Kidney capillary endothelial cell (primary cell): ENCODE measurements at regions not wholly inside any gene's neighbourhood (a gene's known extent, or its start where the extent isn't known, plus 50 kb on each side); places are given as distances from the start of the nearest gene placed in this dataset.
A peak's percentile ranks its signal among the peaks of the same experiment; 100 is the strongest.

Experiments used
- DNase-seq: peaks from one replicate; pipeline ENCODE4 v3.0.0-alpha.2; 2018; ENCODE audit warnings: low spot score

DNA sequence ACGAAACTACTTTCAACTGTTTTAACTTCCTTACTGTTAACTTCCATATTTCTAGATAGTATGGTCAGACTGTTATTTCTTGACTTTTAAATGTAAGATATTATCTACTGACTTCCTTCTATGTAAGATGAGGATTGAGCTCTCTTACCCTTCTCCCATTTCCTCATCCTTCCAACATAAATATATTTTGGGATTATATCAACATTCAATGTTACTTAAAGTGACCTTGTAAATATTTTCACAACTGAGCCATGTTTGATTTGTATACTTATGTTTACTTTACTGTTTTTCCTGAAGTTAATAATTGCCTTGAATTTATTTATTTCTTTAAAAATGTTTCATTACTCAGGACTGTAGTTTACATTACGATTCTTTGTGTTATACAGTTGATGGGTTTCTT is 148.7 kb downstream of the ZIC5 start:
- no peak for DNase-seq

DNA sequence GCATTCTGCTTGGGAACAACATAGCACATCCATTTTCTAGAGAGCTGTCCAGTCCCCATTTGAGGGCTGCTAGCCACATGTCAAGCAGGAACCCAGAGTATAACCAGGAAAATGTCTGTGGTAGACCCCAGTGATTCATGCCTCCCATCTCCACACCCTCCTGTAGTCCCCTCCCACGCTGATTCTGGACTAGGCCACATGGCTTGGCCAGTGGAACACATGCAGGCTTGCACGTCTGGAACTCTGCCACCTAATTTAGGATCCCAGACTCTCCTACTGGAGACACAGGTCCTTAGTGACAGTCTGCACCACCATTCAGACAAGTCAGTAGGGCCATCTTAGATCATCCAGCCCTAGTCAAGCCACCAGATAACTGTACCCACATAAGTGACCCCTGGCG is 149.8 kb downstream of the ZIC5 start:
- DNase-seq: no peak

DNA sequence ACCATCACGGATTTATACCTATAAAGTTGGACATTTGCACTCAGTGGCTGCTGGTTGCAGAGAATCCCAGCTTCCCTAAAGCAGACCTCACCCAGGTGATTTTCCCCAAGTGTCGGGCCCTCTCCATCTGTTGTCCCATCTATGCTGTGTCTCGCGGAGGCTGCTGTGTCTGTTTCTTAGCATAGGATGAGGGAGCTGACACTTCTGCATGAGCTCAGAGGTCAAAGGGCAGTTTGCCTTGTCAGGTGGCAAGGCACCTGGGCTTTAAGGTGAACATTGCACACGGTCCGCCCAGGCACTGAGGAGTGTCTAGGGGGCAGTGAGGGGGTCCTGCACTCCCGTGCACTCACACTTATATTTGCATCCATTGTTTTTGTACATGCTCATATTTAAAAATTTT is 151.6 kb downstream of the ZIC5 start:
- no peak for DNase-seq

DNA sequence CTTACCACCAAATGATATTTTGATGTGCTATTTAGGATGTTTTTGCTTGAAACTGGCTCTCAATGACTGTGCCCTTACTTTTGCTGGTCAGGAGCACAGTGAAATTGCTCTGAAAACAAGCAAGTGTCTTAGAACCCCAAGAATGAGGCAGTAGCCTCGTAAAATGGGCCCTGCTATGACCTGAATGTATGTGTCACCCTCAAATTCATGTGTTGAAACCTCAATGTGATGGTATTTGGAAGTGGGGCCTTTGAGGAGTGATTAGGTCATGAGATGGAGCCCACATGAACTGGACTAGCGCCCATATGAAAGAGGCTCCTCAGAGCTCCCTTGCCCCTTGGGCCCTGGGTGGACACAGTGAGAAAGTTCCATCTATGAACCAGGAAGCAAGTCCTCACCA is 155.2 kb downstream of the ZIC5 start:
- no peak for DNase-seq

DNA sequence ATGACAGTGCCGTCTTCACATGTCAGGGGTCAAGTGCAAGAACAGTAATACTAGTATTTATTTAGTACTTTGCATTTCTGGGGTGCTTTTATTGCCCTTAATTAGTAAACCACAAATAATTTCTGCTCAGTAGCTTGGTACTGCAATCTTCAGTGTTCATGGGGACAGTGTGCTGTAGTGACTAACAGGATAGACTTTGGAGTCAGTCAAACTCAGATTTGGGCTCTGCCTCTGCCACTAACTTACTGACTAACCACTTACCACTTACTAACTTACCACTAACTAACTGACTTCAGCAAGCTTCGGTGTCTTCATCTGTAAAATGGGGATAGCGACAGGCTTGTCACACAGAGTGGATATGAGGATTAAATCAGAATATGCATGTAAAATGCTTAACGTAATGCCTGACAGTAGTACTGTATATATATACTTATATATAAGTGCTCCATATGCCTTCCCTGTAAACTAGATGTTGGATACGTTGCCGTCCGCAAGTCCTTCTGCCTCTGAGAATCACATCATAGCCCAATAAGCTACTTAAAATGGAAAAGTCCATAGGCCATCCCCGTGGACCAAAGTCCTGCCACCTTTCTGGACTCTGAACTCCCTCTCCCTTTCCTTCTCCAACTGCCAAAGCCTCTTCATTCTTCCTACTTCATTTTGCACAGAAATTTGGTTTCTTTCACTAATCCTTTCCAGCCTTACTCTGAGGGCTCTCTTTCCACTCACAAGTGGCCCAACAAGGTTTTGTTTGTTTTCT is 158.1 kb downstream of the ZIC5 start:
- DNase-seq: no peak

DNA sequence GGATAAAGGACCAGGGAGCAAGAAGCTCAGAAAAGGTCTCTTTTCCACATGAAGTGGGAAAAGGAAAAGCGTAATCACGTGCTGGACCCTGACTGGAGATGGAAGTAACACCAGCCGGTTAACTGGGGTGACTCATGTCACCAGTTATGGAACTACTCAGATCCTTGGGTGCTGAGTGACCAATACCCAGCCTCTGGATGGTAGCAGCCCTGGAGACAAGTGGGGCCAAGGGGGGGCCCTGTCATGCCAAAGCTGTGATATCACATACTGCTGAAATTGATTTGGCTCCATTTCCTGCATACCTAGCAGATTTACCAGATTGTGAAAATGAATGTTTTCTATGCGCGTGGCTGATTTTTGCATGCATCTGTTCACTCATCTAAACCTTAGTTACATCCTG is 158.9 kb downstream of the ZIC5 start:
- no peak for DNase-seq

DNA sequence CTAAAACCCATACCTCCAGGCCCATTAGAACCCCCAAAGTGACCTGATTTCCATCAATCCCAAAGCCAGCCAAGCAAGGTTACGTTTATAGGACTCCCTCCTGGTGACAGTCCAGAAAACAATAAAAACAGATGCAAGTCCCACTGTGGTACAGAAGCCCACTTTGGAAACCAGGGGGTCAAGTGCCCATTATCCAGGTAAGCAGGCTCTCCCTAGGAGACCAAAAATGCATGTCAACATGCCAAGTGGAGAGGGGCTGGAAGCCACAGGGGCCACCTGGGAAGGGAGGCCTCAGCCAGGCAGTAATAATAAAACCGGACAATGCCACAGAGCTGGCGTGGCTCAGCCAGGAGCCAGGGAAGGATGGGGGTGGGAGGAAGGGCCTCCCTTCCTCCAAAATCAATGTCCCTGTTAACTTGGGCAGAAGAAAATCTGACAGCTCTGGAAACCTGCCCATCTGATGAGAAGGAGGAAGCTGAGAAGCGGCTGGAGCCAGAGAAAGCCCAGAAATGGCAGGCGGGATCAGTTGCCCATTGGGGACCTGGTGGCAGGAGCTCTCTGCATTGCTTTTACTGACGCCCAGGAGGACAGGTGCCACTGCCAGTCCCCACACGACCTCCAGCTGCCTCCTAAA is 160.4 kb downstream of the ZIC5 start:
- no peak for DNase-seq

DNA sequence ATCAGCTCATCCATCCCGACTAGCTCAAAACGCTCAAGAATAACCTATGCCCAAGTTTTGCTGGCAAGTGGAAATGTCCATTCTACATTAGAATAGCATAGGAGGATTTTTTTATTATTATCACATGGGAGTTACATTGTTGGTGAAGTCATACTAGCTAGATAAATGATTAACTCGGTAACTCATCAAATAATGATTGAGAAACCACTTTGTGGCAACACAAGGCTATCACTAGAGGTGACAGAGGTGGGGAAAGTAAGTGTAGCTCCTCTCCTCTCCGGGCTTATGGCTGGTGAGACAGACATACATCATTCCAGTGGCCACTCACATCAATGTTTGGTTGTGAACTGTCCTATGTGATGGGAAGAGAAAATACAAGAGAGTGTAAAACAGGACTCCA is 161.6 kb downstream of the ZIC5 start:
- no peak for DNase-seq

DNA sequence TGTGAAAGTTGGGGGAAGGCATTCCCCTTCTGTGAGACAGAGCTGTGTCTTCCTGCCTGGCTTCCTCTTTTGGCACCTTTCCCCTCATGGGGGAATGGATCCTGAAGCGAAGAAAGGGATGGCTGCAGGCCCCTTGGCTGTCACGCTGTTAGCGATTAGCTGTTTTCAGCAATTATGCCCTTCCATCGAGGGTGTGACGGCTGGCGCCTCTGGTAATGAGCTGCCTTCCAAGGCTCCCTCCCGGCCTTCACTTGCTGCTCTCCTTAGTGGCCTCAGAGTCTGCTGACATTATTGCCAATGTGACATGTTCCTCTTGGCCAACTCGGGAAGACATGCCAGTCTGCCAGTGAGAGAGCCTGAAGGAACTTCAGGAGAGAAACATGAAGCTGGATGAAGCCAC is 162.1 kb downstream of the ZIC5 start:
- DNase-seq: no peak

DNA sequence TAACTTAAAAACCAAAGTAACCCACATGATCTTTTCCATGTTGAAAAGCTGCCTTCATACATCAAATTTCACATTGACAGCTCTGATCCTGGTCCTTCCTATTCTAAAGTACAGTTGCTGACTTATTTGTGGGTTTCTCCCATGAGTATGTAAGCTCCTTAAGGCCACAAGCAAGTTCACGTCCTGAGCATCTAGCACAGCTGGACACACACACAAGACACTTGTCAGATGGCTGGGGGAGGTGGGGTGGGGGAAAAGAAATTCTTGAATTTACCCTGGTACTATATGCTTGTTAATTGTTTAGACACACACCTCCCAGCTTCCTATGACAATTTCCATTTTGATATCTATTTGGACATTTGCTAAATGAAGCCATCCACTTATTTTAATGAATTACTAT is 162.8 kb downstream of the ZIC5 start:
- DNase-seq: no peak

DNA sequence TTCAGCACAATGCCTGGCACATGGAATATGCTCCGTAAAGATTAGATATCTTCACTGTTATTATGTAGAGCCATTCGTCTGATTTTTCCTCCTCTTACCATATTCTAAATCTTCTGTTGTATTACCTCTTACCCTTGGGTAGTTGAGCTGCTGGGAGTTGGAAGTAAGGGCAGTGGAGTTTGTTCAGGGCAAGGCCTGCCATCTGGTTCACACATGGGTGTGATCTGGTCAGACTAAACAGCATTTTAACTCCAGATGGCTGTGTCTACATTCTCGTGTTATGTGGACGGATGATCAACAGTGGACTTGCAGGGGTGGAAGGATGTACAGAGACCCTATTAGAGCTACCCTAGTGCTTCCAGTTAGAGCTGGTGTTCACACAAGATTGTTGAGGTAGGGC is 164.9 kb downstream of the ZIC5 start:
- DNase-seq: no peak

DNA sequence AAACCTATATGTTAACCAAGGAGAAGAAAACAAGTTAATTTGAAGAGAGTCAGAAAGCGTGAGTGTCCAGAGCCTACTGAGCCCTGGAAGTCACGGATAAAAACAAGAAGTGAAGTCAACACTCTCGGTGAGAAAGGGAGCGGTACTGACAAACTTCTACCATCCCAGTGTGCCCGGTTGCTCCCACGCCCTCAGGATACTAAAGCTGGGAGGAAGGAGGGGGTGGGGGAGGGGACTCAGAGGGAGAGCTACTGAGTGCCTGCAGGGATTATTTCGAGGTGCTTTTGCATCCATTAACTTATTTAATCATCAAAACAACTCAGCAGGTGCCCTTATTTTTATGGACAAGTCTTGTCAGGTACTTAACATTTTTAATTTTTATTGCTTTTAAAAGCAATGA is 166.2 kb downstream of the ZIC5 start:
- DNase-seq: no peak

DNA sequence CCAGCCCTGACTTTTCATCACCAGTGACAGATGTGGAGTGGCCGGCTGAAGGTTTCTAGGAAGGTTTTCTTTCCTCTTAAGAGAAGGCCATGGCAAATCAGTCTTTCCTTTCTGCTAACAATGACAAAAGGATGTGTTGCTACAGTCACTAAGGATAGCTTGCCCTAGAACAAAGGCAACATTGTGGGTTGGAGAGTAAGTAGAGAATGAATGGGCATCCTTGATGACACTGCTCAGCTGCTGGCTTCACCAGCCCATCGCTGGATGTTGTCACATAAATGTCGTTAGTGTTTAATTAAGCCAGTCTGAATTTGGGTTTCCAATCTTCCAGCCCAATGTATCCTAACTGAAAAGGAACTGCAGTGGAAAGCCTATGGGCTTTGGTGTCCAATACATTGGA is 168.4 kb downstream of the ZIC5 start:
- no peak for DNase-seq

DNA sequence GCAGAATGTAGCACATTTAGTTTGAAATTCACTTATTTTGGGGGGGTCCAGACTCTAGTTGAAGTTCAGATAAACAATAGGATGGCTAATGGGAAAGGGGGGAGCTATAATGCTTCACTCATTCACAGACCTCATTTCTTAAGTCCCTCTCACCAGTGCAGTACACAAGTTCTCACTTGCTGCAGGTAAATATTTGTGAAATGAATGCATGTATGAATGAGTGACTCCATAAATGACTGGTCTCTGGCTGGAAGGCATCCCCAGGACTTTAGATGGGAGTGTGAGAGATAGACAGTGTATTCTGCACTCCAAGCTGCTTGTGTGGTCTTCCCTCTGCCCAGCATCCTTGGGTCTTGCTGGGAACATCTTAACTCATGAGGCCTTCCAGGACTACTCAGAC is 169.2 kb downstream of the ZIC5 start:
- no peak for DNase-seq

DNA sequence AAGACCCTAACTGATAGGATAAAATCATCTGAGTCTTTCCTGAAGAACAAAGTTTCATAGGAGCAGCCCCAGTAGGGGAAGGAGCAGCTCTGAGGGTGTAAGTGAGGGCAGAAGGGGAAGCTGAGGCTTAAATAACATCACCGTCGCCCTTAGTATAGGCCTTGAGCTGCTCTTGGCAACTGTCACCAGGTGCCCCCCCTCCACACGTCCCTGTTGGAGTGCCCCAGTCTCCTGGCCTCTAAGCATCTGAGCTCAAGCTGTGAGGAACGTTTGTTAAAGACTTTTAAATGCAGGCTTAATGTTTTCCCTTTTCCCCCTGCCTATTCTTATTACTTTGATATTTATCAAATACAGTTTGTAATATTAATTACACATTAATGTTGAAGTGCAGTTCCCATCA is 170.6 kb downstream of the ZIC5 start:
- DNase-seq: no peak

DNA sequence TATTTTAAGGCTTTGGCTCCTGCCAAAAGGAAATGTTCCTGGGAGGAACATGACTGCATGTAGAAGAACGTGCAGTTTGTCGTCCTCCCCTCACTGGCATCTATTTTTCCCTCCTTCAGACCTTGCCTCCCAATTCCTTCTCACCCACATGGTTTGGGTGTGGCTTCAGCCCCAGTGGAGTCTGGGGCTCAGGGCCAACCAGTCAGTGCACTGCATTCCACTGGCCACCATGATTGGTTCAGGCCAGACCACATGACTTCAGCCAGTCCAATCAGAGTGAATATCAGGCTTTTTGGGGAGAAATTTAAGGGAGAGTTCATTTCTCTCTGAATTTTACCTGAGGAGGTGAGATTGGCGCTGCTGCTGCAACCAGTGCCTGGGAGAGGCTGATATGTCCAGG is 171.6 kb downstream of the ZIC5 start:
- no peak for DNase-seq

DNA sequence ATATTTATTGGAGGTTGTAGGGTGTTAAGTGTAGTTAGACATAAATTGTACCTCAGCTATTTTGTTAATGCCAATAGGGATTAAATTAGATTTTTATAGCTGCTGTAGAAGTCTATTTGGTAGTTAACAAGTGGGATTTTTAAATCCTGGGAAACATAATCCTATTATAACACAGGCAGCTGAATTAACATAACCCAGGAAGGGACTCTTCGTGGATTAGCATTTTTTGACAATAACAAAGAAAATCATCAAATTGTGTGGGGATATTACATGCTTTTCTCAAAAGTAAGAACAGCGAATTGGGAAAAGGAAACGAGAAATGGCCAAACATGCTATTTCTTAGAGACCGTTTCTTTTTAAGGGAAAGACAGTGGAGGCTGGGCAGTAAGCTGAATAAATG is 172.8 kb downstream of the ZIC5 start:
- no peak for DNase-seq

DNA sequence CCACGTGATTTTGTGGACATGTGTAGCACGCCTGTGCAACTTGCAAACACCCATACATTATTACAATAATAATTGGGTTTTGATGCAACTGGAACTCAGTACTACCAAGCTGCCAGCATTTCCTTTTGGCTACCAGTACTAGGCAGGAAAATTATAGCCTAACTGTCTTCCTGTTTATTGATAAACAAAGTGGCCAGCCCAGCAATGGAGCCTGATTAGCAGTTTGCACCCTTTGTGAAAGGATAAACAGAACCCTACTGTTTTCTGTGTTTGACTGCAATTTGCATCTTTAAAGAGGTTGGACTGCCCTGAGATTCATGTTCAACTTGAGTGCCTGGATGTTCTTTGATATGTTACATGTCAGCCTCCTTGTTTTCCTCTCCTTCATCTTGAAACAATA is 173.9 kb downstream of the ZIC5 start:
- no peak for DNase-seq

DNA sequence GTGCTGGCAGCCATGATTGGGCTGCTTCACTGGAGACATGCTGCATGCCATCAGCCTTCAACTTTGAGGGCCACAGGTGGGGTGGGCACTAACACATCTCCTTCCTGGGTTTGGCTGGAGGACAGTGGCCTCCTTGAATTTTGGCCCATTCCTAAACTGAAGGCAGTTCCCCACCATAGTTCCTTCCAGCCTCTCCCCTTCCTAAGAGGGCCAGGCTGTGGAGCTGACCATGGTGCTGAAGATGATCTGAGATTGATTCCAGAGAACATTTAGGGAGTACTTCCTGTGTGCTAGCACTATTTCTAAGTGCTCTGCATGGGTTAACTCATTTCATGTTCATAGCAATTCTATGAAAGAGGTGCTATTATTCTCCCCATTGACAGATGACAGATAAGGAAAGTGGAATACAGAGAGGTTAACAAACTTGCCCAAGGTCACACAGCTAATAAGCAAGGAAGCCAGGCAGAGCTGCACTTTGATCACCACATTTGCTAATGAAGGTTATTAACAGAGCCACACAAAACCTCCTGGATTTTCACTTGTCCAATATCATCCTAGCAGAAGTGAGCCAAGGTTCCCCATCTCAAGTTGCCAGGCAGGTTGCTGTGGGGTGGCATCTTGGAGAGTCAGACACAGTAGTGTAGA is 175.3 kb downstream of the ZIC5 start:
- DNase-seq: peak; percentile 17

DNA sequence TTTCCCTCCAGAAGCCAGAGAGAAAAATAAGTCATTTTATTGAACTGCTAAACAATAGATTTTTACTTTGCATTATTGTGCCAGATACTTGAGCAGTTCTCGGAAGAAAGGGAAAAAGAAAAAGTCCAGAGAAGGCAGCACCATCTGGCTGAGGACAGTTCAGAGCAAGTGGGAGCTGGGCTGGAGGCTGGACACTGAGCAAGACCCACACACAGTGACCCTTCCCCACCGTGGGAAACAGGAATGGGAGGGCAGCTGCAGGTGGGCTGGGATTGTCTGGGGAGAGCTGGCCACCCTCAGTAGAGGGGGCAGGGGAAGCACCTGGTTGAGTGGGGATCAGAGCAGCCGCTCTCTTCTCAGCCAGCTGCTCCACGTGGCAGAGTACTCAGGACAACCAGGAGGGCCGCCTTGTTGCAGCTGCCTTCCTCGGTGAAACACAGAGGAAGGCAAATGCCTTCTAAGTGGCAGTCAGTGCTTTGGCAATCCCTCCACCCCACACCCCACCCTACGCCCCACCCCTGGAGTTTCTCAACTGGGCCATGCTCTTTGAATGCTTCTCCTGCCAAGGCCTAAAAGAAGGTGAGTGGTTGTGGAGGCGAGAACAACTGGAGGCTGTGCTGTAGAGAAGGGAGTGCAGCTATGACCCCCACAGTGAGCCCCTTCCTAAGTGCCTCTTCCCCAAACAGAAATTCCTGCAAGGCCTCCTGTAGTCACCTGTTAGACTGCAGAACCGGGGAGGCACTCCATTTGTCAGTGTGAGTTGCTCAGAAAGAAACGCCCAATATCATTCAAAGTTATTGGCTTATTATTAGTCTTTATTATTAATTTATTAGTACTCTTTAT is 179.3 kb downstream of the ZIC5 start:
- no peak for DNase-seq

DNA sequence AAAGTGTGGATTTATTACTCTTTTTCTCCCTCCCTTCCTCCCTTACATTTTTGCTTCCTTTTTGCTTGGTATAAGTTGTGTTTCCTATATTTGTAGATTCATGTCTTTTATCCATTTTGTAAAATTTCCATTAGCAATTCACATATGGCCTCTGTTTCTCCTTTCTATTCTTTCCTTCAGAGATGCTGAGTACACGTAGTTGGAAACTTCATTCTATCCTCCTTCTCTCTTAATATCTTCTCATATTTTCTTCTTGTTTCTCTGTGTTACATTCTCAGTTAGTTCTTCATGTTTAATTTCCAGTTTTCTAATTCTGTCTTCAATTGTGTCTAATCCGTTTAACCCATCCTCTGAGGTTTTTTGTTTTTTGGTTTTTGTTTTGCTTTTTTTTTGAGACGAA is 188.9 kb downstream of the ZIC5 start:
- DNase-seq: no peak

DNA sequence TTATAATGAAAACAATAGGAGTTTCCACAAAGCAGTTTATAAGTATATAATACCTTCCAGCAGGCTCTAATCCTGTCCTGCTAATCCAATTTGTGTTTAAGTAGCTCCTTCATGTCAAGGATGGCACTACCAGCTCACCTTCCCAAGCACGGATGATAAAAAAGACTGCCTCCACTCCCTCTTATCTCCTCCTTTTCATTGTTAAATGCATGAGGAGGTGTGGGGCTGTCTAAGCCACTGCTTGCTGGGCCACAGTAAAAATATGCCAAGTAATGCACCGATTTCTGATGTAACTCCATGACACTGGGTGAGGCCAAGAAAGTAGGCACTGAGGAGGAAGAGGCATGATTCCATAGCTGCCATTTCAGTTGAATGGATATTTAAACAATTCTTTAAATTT is 193.1 kb downstream of the ZIC5 start:
- no peak for DNase-seq

DNA sequence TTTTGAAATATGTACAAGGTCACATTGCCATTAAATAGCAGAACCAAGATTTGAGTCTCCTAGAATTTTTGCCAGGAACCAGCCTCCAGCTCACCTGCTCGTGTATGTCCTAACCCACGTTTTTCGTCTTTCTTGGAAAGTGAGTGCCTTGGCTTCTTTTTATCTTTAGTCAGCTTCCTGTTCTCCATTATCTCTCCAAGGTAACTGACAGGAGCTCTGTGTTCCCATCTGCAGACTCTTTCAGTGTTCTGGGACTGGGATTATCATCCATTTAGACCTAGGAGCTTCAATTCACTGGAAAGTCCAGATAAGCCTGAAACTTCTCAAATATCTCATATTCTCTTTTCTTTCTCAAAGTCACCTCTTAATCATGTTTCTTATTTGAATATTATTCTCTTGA is 193.7 kb downstream of the ZIC5 start:
- DNase-seq: no peak
